GM19372 (cell line): ENCODE measurements at regions not wholly inside any gene's neighbourhood (a gene's known extent, or its start where the extent isn't known, plus 50 kb on each side); places are given as distances from the start of the nearest gene placed in this dataset.
"Not testable (repeated sequence)": the region's sequence is repeated elsewhere in the genome, so short reads cannot be mapped to it uniquely, and the experiment has no call there.

Experiments used
- ATAC-seq: cut with Tn5 transposase; IDR thresholded peaks from one replicate; pipeline ENCODE4 v1.9.1; 2021; ENCODE audit warnings: mild to moderate bottlenecking, low read depth, moderate library complexity; ENCODE audit not compliant: unreplicated experiment

- ATAC-seq: no peak
Measured at GRCh38 chr5:40356248-40356647, 323.5 kb upstream of the PTGER4 start.

- no peak for ATAC-seq
Measured at GRCh38 chr5:40355846-40356245, 323.9 kb upstream of the PTGER4 start.

GRCh38 chr5:40355181-40355580, 324.5 kb upstream of the PTGER4 start:
- ATAC-seq: no peak

- no peak for ATAC-seq
Measured at GRCh38 chr5:40354171-40354570, 325.5 kb upstream of the PTGER4 start.

- no peak for ATAC-seq
Measured at GRCh38 chr5:40353442-40353841, 326.3 kb upstream of the PTGER4 start.

GRCh38 chr5:40347981-40348725, 331.6 kb upstream of the PTGER4 start:
- no peak for ATAC-seq

GRCh38 chr5:40346901-40347300, 332.8 kb upstream of the PTGER4 start:
- no peak for ATAC-seq

- ATAC-seq: not testable (repeated sequence)
Measured at GRCh38 chr5:40338434-40338833, 341.3 kb upstream of the PTGER4 start.

GRCh38 chr5:40334242-40334635, 345.5 kb upstream of the PTGER4 start:
- ATAC-seq: no peak

- ATAC-seq: no peak
Measured at GRCh38 chr5:40333459-40334241, 346.1 kb upstream of the PTGER4 start.

- ATAC-seq: no peak
Measured at GRCh38 chr5:40332970-40333369, 346.7 kb upstream of the PTGER4 start.

GRCh38 chr5:40331616-40332015, 348.1 kb upstream of the PTGER4 start:
- ATAC-seq: no peak

GRCh38 chr5:40321514-40321913, 358.2 kb upstream of the PTGER4 start:
- ATAC-seq: no peak

GRCh38 chr5:40318395-40318794, 361.3 kb upstream of the PTGER4 start:
- ATAC-seq: no peak

- no peak for ATAC-seq
Measured at GRCh38 chr5:40317023-40317422, 362.7 kb upstream of the PTGER4 start.

- no peak for ATAC-seq
Measured at GRCh38 chr5:40315126-40315525, 364.6 kb upstream of the PTGER4 start.

- ATAC-seq: no peak
Measured at GRCh38 chr5:40314275-40314674, 365.4 kb upstream of the PTGER4 start.

- ATAC-seq: no peak
Measured at GRCh38 chr5:40312205-40312604, 367.5 kb upstream of the PTGER4 start.

GRCh38 chr5:40309851-40310250, 369.9 kb upstream of the PTGER4 start:
- ATAC-seq: no peak

- no peak for ATAC-seq
Measured at GRCh38 chr5:40308867-40309266, 370.8 kb upstream of the PTGER4 start.

- no peak for ATAC-seq
Measured at GRCh38 chr5:40307920-40308319, 371.8 kb upstream of the PTGER4 start.
